ENCODE measurements at regions not wholly inside any gene's neighbourhood (a gene's known extent, or its start where the extent isn't known, plus 50 kb on each side); places are given as distances from the start of the nearest gene placed in this dataset.

DNA sequence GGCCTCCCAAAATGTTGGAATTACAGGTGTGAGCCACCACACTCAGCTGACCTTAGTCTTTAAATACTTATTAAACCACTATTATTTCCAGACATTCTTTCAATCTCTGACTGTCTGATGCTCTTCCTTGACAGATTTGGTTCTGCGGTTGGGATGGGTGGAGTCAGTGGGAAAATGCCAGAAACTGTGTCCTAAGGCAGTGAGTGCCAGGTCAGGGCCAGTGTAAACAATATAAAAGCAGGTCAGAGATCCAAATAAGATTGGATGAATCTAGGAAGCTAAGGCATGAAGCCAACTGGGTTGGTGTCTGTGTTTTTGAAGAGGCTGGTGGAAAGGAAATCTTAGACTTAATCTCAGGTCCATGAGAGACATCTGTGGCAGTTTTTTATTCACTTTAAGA, 74.7 kb downstream of the KLF5 start:
- TF ChIP-seq POLR2A (IDR thresholded peaks at IDR 0.05; ENCODE audit: low read length) (no peak), GATA1 (IDR thresholded peaks at IDR 0.05; ENCODE audit: low read depth, low read length) (no peak)
